Mucosa of gallbladder (tissue), 1 donor: ENCODE measurements at regions not wholly inside any gene's neighbourhood (a gene's known extent, or its start where the extent isn't known, plus 50 kb on each side); places are given as distances from the start of the nearest gene placed in this dataset.
"Not testable (repeated sequence)": the region's sequence is repeated elsewhere in the genome, so short reads cannot be mapped to it uniquely, and the experiment has no call there.

ENCODE experiments used
- DNase-seq: peaks from one replicate; pipeline ENCODE4 v3.0.0-alpha.2; 2020; ENCODE audit warnings: low spot score
- donor health status: DM: no; HTN: no; CAD: no.

GRCh38 chr5:117434254-117434653 is 859.6 kb upstream of the SEMA6A start:
- no peak for DNase-seq

DNA sequence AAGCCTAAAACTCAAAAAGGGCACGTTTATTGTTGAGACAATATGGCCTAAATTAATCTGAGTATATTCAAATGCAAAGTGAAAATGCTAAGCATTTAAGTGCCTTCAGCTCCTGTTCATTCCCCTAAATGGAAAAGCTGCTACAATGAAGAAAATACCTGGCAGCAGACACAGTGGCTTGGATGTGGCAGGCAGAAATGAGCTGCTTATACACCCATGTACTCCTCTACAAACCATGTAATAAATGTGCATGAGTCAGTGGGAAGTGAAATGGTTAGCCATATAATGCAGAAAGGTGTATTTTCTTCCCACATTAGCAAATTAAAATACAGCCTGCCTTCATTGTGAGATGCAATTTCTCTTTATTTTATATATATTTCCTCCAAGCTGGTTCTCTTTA is 859.2 kb upstream of the SEMA6A start:
- DNase-seq: no peak

- no peak for DNase-seq
Observed at GRCh38 chr5:117431091-117431490, 856.5 kb upstream of the SEMA6A start.

GRCh38 chr5:117425163-117425562 is 850.5 kb upstream of the SEMA6A start:
- no peak for DNase-seq

- no peak for DNase-seq
Observed at GRCh38 chr5:117424559-117424958, 849.9 kb upstream of the SEMA6A start.

DNA sequence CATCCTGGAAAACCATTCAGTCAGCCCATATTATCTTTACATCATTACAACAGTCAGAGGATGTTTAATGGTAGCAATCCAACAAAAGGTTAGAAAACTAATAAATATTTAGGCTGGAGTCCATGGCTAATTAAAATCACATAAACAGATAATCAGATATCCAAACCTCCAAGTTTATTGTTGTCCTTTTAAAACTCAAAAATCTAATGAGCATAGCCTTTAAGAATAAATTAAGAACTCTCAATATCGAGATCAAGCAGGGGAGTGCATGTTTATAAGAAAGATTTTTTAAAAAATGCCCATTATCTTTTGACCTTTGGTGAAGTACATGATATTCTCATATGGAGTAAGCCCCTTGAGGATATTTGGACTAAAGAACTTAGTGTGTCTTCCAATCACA is 842.9 kb upstream of the SEMA6A start:
- DNase-seq: no peak

- no peak for DNase-seq
Observed at GRCh38 chr5:117414926-117415325, 840.3 kb upstream of the SEMA6A start.

- DNase-seq: no peak
Observed at GRCh38 chr5:117411701-117412100, 837.1 kb upstream of the SEMA6A start.

DNA sequence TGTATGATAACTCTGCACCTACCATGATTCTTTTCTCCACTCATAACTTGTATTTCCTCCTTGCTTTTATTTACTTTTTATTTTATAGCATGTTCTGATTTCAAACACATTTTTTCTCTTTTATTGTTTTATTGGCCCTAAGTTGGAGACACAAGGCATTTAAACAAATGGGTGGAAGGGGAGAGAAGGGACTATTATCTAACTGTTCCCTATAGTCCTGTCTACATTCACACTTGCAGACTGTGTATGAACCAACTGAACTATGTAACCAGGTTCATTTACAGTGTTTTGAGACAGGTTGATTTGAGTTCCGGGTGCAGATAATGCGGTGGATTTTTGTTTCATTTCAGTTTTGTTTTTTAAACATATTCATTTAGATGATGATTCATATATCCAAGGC is 830.6 kb upstream of the SEMA6A start:
- no peak for DNase-seq

- DNase-seq: no peak
Observed at GRCh38 chr5:117394506-117395157, 820.0 kb upstream of the SEMA6A start.

DNA sequence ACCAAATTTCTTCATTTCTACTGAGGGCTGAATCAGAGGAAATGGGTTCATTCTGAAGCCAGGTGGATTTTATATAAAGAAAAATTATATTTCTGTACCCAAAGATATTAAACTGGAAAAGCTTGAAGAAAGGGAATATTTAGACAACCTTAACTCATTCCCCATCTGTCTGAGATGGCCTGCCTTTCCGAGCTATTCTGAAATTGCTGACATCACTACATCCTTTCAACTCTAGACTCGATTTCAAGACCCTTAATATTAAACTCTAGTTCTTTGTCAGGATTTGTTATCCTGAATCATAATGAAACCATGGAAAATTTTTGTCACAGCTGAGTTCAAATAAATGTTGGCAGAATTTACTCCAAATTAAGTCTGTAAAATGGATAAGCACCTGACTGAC is 818.5 kb upstream of the SEMA6A start:
- no peak for DNase-seq

- no peak for DNase-seq
Observed at GRCh38 chr5:117380316-117380715, 805.7 kb upstream of the SEMA6A start.

DNA sequence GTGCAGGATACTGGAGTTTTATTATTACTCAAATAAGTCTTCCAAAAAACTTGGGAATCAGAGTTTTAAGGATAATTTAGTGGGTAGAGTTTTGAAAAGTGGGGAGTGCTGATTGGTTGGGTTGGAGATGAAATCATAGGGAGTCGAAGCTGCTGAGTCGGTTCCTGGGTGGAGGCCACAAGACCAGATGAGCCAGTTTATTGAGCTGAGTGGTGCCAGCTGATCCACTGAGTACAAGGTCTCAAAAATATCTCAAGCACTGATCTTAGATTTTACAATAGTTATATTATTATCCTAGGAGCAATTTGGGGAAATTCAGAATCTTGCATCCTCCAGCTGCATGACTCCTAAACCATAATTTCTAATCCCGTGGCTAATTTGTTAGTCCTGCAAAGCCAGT is 804.9 kb upstream of the SEMA6A start:
- DNase-seq: no peak

GRCh38 chr5:117376748-117377147 is 802.1 kb upstream of the SEMA6A start:
- DNase-seq: no peak

GRCh38 chr5:117359895-117360294 is 785.3 kb upstream of the SEMA6A start:
- no peak for DNase-seq

DNA sequence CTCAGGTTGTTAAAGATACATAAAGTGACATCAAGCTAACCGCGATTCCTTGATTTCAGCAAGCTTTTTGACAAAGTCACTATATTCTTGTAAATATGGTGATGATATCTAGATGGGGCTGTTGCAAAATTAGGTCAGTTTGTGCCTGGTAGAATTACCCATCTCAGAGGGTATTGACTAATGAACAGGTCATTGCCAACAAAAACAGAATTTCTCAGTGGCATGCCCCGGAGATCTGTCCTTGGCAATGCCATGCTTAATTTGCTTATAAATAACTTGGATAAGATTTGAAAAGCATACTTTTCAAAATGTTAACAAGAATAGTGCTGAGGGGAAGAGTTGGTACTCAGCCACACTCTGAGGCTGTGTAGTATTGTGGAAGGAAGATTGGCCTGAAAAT is 783.3 kb upstream of the SEMA6A start:
- no peak for DNase-seq

DNA sequence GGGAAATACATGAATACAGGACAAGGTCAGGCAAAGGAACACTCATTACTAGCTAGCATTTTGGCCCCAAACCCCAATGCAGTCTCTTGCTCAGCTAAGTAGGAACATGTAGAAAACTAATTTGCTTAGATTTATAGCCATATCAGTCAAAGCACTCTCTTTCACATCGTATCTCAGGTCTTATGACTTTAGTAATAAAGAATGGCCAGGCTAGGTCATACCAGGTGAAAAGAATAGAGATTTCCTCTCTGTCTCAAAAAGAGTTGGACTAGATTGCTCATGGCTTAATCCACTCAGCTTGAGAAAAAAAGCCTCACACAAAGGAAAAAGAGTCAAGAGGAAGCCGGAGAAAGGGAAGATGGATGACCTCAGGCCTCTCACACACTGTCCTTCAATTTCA is 772.7 kb upstream of the SEMA6A start:
- no peak for DNase-seq

- not testable (repeated sequence) for DNase-seq
Observed at GRCh38 chr5:117343726-117344125, 769.1 kb upstream of the SEMA6A start.

GRCh38 chr5:117337064-117337749 is 762.6 kb upstream of the SEMA6A start:
- DNase-seq: no peak

GRCh38 chr5:117336208-117336607 is 761.6 kb upstream of the SEMA6A start:
- no peak for DNase-seq

- DNase-seq: no peak
Observed at GRCh38 chr5:117333011-117333410, 758.4 kb upstream of the SEMA6A start.

DNA sequence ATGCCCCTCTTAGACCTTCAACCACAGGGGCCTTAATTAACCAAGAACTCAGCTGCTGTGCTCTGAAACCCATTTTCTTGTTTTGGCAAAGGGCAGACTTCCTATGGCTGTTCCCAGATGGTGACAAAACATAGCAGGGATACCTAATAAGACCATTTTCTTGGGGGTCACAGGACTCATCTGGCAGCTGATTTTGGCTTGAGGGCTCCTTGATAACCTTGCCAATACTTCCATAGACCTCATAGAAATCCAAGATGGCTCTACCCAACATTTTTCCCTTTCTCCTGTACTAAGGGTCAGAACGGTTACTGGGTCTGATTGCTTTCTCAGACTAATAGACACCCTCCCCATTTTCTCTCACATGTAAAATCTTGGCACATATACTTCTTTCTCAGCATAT is 757.7 kb upstream of the SEMA6A start:
- DNase-seq: no peak

- no peak for DNase-seq
Observed at GRCh38 chr5:117327511-117327910, 752.9 kb upstream of the SEMA6A start.

DNA sequence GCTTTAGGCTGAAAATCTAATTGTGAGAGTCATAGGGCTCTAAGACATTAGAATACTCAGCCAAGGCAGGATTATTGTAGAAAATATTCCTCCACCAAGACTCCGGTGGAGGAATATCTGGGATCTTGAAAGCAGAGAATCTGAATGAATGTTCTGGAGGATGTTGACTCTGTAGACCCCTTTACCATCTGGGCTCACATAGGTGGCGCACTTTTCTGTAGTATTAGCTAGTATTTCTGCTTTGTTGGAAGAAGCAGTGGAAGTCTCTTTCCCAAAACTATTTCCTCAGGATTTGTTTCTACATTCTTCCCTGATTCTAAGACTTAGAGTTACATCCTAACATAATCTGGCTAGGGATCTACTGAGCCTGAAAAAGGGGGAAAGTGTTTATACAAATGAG is 752.4 kb upstream of the SEMA6A start:
- no peak for DNase-seq
